CD4-positive, alpha-beta T cell treated with Interleukin-10 for 1 hour (primary cell): ENCODE measurements at regions not wholly inside any gene's neighbourhood (a gene's known extent, or its start where the extent isn't known, plus 50 kb on each side); places are given as distances from the start of the nearest gene placed in this dataset.

Experiments used
- DNase-seq: peaks from one replicate; pipeline ENCODE4 v3.0.0-alpha.2; 2020

DNA sequence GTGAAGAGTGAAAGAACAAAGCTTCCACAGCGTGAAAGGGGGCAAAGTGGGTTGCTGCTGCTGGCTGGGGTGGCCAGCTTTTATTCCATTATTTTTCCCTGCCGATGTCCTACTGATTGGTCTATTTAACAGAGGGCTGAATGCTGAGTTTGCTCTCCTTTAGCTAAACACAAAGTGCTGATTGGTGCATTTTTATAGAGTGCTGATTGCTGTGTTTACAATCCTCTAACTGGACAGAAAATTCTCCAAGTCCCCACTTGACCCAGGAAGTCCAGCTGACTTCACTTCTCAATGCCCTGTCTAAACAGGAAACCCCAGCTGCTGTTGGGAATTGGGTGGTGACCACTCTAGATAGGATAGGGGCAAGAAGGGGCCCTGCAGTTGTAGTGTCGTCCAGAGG lies 335.6 kb upstream of the RBMY1B start:
- no peak for DNase-seq

DNA sequence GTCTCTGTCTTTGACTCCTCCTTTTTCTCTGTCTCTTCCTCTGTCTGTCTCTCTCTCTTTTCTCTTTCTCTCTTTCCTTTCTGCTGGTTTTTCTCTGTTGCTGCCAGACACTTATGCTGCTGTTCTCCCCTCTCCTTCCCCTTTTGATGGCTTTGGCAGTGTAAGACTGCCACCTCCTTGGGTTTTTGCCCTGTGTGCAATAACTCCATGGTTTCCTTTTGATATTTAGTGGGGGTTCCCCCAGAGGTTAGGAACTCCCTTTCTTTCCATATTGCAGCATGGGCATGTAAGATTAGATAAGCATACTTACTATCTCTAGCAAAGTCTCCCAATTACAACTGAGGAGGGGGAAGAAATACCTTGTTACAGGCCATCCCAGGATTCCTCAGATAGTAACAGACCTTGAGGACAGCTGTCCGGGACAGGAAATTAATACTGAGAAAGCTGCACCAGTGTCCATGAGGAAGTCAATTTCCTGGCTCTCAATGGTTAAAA lies 333.8 kb upstream of the RBMY1B start:
- DNase-seq: no peak

DNA sequence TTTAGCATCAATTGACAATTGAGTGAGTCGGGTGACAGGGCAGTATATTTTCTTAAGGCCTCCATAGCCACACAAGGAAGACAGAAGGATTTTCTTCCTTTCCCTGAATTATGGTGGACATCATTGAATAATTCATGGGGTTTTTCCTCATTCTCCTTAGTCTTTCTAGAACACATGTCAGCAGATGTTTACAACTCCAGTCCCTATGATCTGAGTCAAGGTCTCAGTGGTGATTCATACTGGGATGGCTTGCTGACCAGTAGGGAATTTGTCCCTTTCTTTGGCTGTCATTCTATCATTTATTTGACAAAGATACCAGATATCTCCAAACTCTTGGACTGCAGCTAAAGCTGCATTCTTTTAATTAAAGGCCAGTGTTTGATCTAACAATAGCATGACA lies 332.9 kb upstream of the RBMY1B start:
- no peak for DNase-seq

DNA sequence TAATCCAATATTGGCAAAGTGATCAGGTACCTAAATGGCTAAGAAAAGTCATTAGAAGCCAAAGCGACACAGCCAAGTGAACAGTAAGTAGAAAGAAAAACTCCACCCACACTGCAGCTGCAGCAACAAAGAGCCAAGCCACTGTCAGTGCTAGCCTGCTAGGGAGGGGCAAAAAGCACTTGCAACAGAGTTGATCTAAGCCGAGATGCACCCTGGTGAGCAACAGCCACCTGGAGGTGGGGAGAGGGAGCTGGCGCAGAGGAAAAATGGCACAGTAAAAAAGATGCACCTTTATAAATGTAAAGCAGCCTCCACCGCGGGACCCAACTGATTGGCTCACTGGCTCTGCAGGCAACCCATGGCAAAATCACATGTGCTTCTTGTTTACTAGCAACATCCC lies 330.2 kb upstream of the RBMY1B start:
- peak; percentile 57 for DNase-seq

DNA sequence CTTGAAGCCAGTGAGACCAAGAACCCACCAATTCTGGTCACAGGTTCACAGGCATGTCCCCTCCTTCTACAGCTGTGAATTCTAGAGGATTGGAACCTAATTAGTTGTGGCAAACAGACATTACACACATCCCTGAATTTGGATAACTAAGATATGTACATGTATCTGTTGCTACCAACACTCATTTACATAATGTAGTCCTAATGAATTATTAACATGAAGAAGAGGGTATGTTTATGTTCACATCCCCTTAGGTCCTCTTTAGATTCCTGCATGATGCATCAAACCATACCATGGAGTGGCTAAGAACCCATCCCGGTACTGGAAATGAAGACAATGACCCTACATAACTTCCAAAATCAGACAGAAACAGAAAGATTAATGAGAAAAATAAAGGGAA lies 326.9 kb upstream of the RBMY1B start:
- DNase-seq: no peak

DNA sequence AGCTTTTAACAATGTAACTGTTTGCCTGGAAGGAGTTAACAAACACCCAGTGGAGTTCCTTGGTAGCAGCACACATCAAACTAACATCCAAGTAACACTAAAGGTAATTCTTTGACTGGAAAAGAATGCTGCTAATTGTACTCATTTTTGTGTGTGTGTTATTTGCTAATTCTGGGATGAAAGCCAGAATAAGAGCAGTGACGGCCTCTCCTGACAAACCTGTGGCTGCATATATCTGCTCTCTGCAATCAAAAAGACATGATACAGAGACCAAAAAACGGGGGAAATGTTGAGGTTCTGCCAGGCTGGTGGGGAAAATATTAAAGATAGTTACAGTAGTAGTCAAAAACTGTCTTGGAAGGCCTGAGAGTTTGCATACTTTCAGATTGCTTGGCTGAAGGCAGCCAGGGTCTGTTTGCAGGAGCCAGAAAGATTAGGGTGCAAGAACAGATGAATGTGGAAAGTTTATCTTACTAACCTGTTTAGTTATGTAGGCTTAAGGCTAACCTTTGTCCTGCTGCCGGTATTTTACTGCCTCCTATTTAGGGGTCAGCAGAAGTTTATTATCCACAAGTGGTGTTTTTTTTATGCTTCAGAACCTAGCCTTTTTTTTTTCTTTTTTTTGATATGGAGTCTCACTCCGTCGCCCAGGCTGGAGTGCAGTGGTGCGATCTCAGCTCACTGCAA lies 325.6 kb upstream of the RBMY1B start:
- DNase-seq: no peak

DNA sequence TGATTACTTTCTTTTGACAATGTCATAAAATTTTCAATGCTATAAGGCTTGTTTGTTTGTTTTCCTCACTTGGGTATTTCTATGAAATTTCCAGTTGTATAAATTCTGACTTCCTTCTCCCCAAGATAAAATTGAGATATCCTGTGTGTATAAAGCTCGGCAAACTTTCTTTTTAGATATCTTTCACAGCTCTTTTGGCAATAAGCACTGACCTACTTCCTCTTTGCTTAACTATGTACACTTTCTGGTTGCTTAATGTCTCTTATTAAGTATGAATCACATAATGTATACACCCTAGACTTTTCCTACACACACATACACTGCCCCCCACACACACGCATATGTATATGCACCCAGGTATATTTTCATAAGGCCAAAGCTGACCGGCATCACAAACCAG lies 318.4 kb upstream of the RBMY1B start:
- DNase-seq: no peak

DNA sequence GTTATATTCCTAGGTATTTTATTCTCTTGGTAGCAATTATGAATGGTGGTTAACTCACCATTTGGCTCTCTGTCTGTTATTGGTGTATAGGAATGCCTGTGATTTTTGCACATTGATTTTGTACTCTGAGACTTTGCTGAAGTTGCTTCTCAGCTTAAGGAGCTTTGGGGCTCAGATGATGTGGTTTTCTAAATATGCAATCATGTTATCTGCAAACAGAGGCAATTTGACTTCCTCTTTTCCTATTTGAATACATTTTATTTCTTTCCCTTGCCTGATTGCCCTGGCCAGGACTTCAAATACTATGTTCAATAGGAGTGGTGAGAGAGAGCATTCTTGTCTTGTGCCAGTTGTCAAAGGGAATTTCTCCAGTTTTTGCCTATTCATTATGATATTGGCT lies 310.9 kb upstream of the RBMY1B start:
- DNase-seq: no peak

DNA sequence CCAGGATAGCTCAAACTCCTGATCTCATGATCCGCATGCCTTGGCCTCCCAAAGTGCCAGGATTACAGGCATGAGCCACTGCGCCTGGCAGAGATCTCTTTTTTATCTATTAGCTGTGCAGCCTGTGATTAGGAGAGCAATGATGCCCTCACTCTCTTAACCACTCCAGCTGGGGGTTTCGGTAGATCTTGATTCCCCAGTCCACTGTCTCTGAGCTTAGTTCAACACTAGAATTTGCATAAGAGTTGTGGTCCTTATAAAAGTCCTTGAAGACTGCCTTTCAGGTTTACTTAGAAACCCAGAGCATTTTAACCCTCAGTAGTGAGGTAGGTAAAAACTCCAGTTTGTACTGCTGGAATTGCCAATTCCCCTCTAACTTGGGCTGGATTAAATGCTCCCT lies 283.3 kb upstream of the RBMY1B start:
- no peak for DNase-seq

DNA sequence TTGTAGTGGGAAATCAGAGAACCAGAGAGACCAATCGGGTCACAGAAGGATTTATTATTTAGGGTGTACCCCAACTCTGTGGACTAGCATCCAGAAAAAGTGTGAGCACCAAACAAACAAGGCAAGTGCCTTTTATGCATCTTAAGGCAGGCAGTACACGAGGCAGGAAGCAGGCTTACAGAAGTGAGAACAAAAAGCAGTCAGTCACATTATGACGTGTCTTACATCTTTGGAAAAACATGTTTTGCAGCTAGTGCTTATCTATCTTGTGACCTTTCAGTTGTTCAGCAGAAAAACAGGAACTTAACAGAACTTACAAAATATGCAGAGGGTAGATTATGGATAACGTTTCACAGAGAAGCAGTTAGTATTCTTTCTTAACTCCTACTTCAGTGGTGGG lies 270.9 kb upstream of the RBMY1B start:
- DNase-seq: peak; percentile 68

DNA sequence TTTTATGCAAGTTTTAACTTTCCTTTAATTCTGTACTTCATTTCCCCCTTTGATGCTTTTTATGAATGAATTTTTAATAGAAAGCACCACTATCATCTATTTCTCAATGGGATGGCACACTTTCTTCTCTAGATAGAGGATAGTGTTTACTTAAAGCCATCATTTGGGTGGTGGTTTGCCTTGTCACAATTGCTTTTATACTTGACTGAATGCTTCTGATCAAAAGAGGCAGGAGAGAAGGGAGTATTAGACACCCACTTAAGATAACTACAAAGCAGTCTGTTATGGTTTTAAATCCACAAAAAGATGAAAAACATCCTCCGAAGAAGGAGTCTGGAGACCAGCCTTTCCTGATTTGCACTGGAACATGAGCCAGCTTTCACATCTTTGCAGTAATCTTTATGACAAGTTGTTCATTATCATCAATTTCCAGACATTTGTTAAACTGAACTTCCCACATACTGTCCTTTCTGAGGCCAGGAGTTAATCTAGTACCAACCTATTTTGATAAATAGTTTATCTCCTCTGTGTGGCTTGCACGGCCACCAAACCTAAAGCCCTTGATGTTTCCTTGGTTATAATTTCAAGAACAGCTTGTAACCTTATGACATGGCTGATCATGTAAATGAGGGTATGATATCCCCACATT lies 270.4 kb upstream of the RBMY1B start:
- no peak for DNase-seq

DNA sequence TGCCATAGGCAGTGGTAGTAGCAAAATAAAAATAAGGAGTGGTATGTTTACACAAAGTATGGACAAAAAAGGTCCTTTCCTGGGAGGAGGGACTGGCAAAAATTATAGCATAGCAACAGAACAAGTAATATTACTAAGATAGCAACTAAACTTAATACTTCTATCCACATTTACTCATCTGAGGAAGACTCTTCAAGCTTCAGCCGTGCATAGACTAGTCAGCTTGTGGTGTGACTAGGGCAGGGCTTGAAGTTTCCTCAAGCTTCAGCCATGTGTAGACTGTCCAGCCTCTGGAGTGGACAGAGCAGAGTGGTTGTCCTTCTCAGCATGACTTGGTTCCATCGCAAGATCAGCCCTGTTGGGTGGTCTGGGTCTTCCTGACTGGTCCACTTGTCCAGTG lies 268.3 kb upstream of the RBMY1B start:
- no peak for DNase-seq

DNA sequence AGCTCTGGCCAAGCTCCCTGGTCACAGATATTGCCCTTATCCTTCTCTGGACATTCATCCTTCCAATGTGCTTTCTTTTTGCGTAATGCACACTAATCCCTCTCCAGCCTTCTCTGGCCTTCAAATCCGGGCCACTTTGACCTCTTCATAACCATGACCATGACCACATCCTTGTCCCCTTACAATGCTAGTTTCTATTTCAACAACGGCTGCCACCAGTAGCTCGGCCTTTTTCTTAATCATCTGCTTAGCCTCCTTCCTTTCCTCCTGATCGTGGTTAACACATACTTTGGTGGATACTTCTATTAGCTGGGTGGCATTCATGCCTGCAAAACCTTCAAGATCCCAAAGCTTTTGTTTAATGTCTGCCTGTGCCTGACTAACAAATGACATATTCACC lies 264.4 kb upstream of the RBMY1B start:
- DNase-seq: no peak

DNA sequence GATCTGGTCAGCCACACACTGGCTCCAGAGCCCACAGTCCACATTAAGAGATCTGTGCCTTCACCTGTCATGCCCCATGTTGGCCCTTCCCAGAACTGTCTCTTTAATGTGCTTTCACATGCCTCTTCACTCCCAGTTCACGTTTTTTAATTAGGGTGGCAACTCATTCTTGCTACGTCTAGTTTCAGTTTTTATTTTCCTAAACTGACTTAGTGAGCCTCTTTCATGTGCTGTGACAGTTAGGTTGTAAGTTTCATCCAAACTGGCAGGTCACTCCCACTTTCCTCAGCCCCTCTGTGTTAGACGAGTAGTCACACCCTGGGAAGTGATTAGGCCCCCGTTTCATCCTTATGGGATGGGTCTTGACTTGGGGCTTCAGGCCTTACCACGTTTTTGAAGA lies 262.5 kb upstream of the RBMY1B start:
- DNase-seq: no peak

DNA sequence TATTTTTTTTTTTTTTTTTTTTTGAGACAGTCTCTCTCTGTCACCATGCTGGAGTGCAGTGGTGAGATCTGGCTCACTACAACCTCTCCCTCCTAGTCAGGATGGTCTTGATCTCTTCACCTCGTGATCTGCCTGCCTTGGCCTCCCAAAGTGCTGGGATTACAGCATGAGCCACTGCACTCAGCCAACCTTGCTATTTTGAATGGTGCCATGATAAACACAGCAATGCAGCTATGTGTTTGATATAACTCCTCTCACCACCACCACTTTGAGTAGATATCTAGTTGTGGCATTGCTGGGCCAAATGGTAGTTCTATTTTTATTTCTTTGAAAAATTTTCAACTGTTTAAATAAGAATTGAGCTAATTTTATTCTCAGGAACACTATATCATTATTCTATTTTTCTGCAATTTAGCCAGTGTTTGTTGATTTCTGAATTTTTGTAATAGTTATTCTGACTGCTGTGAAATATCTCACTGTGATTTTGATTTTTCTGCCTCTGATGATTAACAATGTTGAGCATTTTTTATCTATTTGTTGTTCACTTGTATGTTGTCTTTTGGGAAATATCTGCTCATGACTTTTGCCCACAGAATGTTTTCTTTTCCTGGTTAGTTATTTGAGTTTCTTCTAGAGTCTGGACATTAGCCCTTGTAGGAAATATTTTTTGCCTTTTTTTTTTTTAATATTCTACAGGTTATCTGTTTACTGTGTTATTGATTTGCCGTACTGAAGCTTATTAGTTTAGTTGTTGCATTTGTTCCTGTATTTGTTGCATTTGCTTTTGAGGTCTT lies 257.5 kb upstream of the RBMY1B start:
- no peak for DNase-seq

DNA sequence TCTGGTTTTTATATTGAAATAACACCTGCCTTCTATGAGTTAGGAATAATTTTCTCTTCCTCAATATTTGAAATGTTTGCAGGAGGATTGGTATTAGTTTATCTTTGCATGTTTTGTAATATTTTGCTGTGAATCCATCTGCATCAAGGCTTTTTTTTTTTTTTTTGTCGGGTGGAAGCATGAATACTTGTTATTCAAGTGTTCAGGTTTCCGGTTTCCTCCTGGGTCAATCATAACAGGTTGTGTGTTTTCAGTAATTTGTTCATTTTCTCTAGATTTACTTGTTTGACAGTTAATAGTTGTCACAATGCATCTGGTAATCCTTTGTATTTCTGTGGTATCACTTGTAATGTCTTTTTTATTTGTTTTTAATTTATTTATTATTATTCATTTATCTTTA lies 256.7 kb upstream of the RBMY1B start:
- no peak for DNase-seq

DNA sequence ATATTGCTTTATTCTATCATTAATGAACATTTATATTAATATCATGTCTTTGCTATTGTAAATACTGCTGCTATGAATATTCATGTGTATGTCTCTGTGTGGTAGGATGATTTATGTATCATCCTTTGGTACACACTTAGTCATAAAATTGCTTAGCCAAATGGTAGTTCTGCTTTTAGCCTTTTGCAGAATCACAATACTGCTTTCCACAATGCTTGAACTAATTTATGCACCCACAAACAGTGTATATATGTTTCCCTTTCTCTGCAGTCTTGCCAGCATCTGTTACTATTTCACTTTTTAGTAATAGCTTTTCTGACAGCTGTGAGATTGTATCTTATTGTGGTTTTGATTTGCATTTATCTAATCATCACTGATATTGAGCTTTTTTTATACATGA lies 254.3 kb upstream of the RBMY1B start:
- DNase-seq: no peak

DNA sequence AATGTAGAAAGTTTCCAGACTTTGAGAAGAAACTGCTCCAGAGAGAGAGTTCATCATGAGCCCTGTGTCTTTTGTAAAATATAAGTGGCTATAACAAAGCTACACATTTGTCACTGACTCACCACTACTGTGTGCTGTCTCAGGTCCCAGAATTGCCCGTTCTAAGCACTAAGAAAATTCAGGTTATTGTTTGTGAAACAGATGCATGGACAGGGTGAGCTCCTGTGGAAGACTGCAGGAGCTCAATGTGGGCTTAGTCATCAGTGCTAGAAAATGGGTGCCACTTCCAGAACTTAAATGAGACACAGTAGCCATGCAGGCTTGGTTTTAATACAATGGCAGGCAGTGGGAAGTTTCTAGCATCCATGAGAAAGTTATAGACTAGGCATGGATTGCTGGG lies 251.4 kb upstream of the RBMY1B start:
- DNase-seq: no peak

DNA sequence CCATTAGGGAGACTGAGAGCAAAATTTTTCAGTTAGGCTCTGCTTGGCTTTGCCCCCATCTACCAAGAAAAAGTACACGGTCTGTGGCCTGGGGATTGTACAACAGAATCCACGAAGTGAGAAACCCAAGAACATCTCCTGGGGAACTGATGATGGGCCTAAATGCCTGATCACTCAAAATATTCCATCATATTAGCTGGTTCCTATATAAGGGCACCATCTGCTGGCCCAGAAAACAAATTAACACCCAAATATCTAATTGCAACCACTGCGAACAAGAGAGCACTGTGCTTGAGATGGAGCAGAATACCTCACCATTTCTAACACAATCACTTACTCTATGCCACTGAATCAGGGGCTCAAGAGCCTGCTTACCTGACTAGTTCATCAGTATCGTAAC lies 250.8 kb upstream of the RBMY1B start:
- peak; percentile 37 for DNase-seq

DNA sequence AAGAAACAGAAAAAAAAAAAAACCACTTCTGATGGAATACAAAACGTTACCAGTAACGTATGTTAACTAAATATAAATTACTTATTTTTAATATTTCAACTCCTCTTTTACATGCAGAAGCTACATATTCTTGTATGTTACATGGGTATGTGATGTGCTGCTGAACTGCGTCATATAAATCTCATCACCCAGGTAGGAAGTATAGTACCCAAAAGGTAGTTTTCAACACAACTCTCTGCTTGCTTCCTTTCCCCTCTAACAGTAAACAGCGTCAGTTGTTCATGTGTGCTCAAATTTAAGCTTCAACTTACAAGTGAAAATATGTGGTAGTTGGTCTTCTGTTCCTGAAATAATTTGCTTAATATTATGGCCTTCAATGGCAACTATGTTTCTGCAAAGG lies 250.0 kb upstream of the RBMY1B start:
- DNase-seq: no peak

DNA sequence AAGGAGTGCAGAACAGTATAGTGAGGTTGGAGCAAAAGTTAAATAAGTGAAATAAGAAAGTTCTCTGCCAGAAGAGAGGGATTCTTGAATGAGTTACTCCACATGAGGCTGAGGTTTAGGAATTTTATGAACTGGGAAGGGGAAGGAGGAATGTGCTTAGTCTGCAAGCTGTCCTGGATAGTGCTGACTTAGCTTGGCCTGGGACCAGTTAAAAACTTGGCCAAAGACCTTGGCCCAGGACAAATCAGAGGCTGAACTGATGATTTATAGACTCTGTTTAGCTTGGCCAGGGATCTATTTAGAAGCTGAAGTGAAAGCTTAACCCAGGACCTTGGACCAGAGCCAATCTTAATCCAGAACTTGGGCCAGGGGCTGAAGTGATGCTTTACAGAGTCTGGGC lies 244.4 kb upstream of the RBMY1B start:
- no peak for DNase-seq

DNA sequence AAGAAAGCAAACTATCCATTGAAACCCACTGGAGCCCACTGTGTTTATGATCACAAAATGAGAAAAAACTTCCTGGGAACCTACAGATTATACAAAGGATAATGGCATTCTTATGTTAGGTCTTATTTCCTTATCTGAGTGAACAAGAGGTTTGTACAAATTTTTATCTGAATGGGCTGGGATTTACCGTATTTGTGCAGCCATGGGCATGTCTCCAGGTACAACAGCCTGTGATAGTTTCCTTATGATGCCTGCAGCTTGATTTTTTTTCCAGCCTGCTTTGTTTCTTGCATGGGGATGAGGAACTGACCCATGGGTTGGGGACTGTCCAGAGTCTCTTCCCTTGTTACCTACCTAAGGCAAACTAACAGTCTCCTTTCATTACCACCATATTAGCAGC lies 244.0 kb upstream of the RBMY1B start:
- no peak for DNase-seq

DNA sequence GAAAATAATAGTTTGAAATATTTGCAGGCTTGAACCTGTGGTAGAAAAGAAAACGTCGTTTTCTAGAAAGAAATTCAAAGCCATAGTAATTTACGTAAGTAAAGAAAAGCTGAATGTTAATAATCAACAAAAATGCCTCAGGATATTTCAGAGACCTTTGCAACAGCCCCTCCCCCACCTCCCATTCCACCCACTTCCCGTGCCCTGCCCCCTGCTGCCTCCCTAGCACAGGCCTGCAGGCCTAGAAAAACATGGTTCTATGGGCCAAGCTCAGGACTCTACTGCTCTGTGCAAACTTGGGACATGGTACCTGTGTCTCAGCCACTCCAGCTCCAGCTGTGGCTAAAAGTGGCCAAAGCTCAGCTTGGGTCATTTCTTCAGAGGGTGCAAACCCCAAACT lies 223.4 kb upstream of the RBMY1B start:
- no peak for DNase-seq

DNA sequence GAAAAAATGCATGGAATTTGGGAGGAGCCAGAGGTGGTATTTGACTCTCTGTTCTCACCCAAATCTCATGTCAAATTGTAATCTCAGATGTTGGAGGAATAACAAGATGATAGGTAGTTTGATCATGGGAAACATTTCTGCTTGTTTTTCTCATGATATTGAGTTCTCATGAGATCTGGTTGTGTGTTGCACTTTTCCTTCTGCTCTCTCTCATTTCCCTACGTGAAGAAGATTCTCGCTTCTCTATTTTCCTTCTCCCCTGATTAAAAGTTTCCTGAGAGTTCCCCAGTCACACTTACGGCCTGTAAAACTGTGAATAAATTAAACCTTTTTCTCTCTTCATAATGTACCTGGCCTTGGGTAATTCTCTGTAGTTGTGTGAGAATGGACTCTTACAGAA lies 222.2 kb upstream of the RBMY1B start:
- no peak for DNase-seq
